Caco-2 (cell line): ENCODE measurements at regions not wholly inside any gene's neighbourhood (a gene's known extent, or its start where the extent isn't known, plus 50 kb on each side); places are given as distances from the start of the nearest gene placed in this dataset.

ENCODE experiments used
- BruUV-seq: library from RNA; stranded (reverse); fragments of 400-500 nt; replicated peaks from 2 replicates; lab custom pipeline; 2021; lab: Mats Ljungman, UMichigan
- CTCF ChIA-PET: fragments of 300-600 bp; sonication (Branson Sonifier 250); formaldehyde crosslinking; loops from one replicate; lab custom pipeline; 2022; ENCODE audit warnings: antibody characterized with exemption; lab: Charles Lee
- POLR2A ChIA-PET: fragments of 300-600 bp; sonication (Branson Sonifier 250); formaldehyde crosslinking; loops from one replicate; lab custom pipeline; 2022; ENCODE audit warnings: antibody characterized with exemption; lab: Charles Lee
- DNase-seq, 2 experiments: peaks; one replicate each; pipeline versions ENCODE4 v3.0.0 to v3.0.0-alpha.2; 2020 to 2022
- H3K27me3 ChIP-seq: replicated peaks from 2 replicates; pipeline ENCODE4 v1.6.0; 2011; ENCODE audit warnings: low read length; ENCODE audit not compliant: control insufficient read depth, insufficient read depth
- H3K36me3 ChIP-seq: 2 replicates; pipeline ENCODE4 v1.5.1; 2011; ENCODE audit warnings: low read length; ENCODE audit not compliant: control insufficient read depth, insufficient read depth
- H3K4me1 ChIP-seq: fragments of 250-450 bp; sonication (Bioruptor Pico); 2 replicates; pipeline ENCODE4 v1.5.1; 2020; ENCODE audit warnings: mild to moderate bottlenecking
- H3K4me3 ChIP-seq: 2 replicates; pipeline ENCODE4 v1.5.1; 2011; ENCODE audit warnings: low read depth, mild to moderate bottlenecking, control low read depth, low read length
- H3K9me3 ChIP-seq: fragments of 250-450 bp; sonication (Bioruptor Pico); 2 replicates; pipeline ENCODE4 v1.5.1; 2020; ENCODE audit warnings: mild to moderate bottlenecking, moderate library complexity
- H3K27ac Mint-ChIP-seq: one replicate; pipeline ENCODE4 v1.8.0; 2022; ENCODE audit warnings: mixed read lengths; ENCODE audit not compliant: unreplicated experiment
- H3K27me3 Mint-ChIP-seq: one replicate; pipeline ENCODE4 v1.8.0; 2022; ENCODE audit warnings: mixed read lengths; ENCODE audit not compliant: insufficient read depth, unreplicated experiment
- H3K36me3 Mint-ChIP-seq: one replicate; pipeline ENCODE4 v1.8.0; 2022; ENCODE audit warnings: mild to moderate bottlenecking, mixed read lengths; ENCODE audit not compliant: insufficient read depth, unreplicated experiment
- H3K4me1 Mint-ChIP-seq: one replicate; pipeline ENCODE4 v1.8.0; 2022; ENCODE audit warnings: low read depth, mixed read lengths; ENCODE audit not compliant: unreplicated experiment
- H3K4me3 Mint-ChIP-seq: one replicate; pipeline ENCODE4 v1.8.0; 2022; ENCODE audit warnings: mild to moderate bottlenecking, moderate library complexity, mixed read lengths; ENCODE audit not compliant: unreplicated experiment
- H3K9me3 Mint-ChIP-seq: one replicate; pipeline ENCODE4 v1.8.0; 2022; ENCODE audit warnings: mixed read lengths; ENCODE audit not compliant: unreplicated experiment
- intact Hi-C: fragments of 100-400 bp; cut with micrococcal nuclease; formaldehyde crosslinking; loops from one replicate; pipeline ENCODE4 v1.10.0; 2022; ENCODE audit not compliant: unreplicated experiment
- TF ChIP-seq, protein P1 (sequence below), 2 experiments: fragments of 200-600 bp in 1 of 2; IDR thresholded peaks; 1 replicate in 1 of 2; 2 replicates in 1 of 2; pipeline versions ENCODE4 v1.5.1 to v1.8.0; 2011 to 2022; ENCODE audit warnings: antibody characterized with exemption in 1 of 2, control low read depth in 1 of 2, inconsistent platforms in 1 of 2, low read depth in 1 of 2, low read length in 1 of 2, mild to moderate bottlenecking in 1 of 2, moderate library complexity in 1 of 2; ENCODE audit not compliant: insufficient read depth in 1 of 2, severe bottlenecking in 1 of 2, unreplicated experiment in 1 of 2

DNA sequence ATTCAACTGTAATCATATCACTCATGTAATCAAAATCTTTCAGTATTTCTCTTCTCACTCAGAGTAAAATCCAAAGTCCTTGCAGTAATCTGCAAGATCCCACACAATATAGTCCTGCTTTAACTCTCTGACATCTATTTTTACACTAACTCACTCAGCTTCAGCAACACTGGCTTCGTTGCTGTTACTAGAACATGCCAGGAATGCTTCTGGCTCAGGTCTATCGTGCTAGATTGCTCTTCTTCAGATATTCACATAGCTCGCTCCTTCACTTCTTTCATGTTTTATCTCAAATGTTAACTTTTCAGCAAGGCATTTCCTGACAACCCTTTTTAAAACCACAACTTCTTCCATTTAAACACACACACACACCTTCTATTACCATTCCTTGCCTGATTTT lies 331.7 kb upstream of the HTR2C start:
- intact Hi-C loops = no loop called here
- POLR2A ChIA-PET = no interaction called here

DNA sequence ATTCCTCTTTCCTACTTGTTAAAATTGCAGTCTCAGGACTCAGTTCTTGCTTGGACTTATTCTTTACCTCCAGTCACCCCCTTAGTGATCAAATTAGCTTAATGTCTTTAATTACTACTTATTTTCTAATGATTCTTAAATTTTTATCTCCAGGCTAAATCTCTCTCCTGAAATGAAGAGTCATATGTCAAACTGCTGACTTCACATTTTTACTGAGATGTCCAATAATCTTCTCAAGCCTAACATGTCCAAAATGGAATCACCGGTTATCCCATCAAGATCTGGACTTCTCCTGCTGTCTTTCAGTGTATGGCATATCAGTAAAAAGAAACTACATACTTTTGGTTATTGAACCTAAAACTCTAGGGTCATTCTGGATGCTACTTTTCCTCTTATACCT lies 332.3 kb upstream of the HTR2C start:
- no peak for DNase-seq
- Histone ChIP-seq H3K9me3 (no peaks in the 10 kb centered on the region), H3K27me3 (no peaks in the 10 kb centered on the region), H3K4me1 (no peaks in the 10 kb centered on the region), H3K36me3 (no peaks in the 10 kb centered on the region), H3K4me3 (no peak overlapping the region)
- Mint-ChIP-seq H3K4me3 (no peak overlapping the region), H3K36me3 (no peaks in the 10 kb centered on the region), H3K4me1 (no peaks in the 10 kb centered on the region), H3K27ac (no peak overlapping the region), H3K9me3 (no peaks in the 10 kb centered on the region), H3K27me3 (peaks cover 6% of the 10 kb centered on the region)
- intact Hi-C loops = no loop called here
- POLR2A ChIA-PET = no interaction called here
- BruUV-seq = no TSS peak
- CTCF ChIA-PET = no interaction called here
- TF ChIP-seq, protein P1, sequence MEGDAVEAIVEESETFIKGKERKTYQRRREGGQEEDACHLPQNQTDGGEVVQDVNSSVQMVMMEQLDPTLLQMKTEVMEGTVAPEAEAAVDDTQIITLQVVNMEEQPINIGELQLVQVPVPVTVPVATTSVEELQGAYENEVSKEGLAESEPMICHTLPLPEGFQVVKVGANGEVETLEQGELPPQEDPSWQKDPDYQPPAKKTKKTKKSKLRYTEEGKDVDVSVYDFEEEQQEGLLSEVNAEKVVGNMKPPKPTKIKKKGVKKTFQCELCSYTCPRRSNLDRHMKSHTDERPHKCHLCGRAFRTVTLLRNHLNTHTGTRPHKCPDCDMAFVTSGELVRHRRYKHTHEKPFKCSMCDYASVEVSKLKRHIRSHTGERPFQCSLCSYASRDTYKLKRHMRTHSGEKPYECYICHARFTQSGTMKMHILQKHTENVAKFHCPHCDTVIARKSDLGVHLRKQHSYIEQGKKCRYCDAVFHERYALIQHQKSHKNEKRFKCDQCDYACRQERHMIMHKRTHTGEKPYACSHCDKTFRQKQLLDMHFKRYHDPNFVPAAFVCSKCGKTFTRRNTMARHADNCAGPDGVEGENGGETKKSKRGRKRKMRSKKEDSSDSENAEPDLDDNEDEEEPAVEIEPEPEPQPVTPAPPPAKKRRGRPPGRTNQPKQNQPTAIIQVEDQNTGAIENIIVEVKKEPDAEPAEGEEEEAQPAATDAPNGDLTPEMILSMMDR (IDR thresholded peaks at IDR 0.05; ENCODE audit: insufficient read depth in 1 of 2, low read depth in 1 of 2, low read length in 1 of 2, severe bottlenecking in 1 of 2, unreplicated experiment in 1 of 2) = no peak

More for the DNA sequence above, 331.7 kb upstream of the HTR2C start:
- CTCF ChIA-PET = no interaction called here
- Mint-ChIP-seq H3K36me3 (no peaks in the 10 kb centered on the region), H3K27ac (no peak overlapping the region), H3K4me1 (no peaks in the 10 kb centered on the region), H3K4me3 (no peak overlapping the region), H3K9me3 (no peaks in the 10 kb centered on the region), H3K27me3 (peaks cover 6% of the 10 kb centered on the region)
- Histone ChIP-seq H3K4me1 (no peaks in the 10 kb centered on the region), H3K9me3 (no peaks in the 10 kb centered on the region), H3K27me3 (no peaks in the 10 kb centered on the region), H3K4me3 (no peak overlapping the region), H3K36me3 (no peaks in the 10 kb centered on the region)
- no TSS peak for BruUV-seq
- DNase-seq = no peak
- TF ChIP-seq, protein P1 (IDR thresholded peaks at IDR 0.05; ENCODE audit: insufficient read depth in 1 of 2, low read depth in 1 of 2, low read length in 1 of 2, severe bottlenecking in 1 of 2, unreplicated experiment in 1 of 2) = no peak

DNA sequence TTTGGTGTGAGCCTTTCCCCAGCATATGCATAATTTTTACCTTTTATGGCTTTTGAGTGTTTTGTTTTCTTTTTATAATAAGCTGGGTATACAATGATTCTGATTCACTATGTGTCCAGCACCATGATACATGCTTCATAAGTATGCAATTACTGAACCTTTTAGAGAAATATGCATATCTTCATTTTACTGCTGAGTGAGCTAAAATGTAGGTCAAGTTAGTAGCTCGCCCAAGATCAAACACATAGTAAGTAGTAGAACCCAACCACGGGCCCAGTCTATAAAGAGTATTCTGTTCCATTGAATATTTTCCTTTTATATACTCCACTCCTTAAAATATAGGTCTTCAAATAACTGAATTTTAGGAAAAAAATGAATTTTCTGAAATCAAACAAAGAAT lies 362.4 kb upstream of the HTR2C start:
- POLR2A ChIA-PET = no interaction called here
- no TSS peak for BruUV-seq
- Mint-ChIP-seq H3K4me1 (no peaks in the 10 kb centered on the region), H3K36me3 (no peaks in the 10 kb centered on the region), H3K4me3 (no peak overlapping the region), H3K27me3 (peaks cover 10% of the 10 kb centered on the region), H3K27ac (no peak overlapping the region), H3K9me3 (no peaks in the 10 kb centered on the region)
- no peak for DNase-seq
- Histone ChIP-seq H3K36me3 (no peaks in the 10 kb centered on the region), H3K4me1 (no peaks in the 10 kb centered on the region), H3K27me3 (no peaks in the 10 kb centered on the region), H3K9me3 (no peaks in the 10 kb centered on the region), H3K4me3 (no peak overlapping the region)
- TF ChIP-seq, protein P1 (IDR thresholded peaks at IDR 0.05; ENCODE audit: insufficient read depth in 1 of 2, low read depth in 1 of 2, low read length in 1 of 2, severe bottlenecking in 1 of 2, unreplicated experiment in 1 of 2) = no peak
- CTCF ChIA-PET = no interaction called here
- intact Hi-C loops = no loop called here
